ENCODE measurements at regions not wholly inside any gene's neighbourhood (a gene's known extent, or its start where the extent isn't known, plus 50 kb on each side); places are given as distances from the start of the nearest gene placed in this dataset.

GRCh38 chr1:109821831-109822745 lies 58.4 kb upstream of the EPS8L3 start:
- H3K36me3 ChIP-seq (replicated peaks in 1 of 2): no peaks in the 10 kb centered on the region
- DNase-seq: peak in 6 of 7 donors; percentile 72 to 91 (median 78)
- H3K9me3 ChIP-seq (replicated peaks in 1 of 3): no peaks in the 10 kb centered on the region
- H3K4me1 ChIP-seq (replicated peaks in 1 of 2): peaks cover 30 to 51% of the 10 kb centered on the region in 2 donors
- WGBS, 4 donors: 55 to 65% (median 60%) methylated on average over 10 to 14 of the region's 14 CpGs
- intact Hi-C loops (cut with DNase I): no loop called here
- H3K27ac ChIP-seq: peak overlapping the region in 4 of 5 donors; percentile 35 to 88 (median 68)
- TF ChIP-seq POLR2A (IDR thresholded peaks at IDR 0.05): peak in 1 of 2 donors; percentile 18
- TF ChIP-seq, protein P1, sequence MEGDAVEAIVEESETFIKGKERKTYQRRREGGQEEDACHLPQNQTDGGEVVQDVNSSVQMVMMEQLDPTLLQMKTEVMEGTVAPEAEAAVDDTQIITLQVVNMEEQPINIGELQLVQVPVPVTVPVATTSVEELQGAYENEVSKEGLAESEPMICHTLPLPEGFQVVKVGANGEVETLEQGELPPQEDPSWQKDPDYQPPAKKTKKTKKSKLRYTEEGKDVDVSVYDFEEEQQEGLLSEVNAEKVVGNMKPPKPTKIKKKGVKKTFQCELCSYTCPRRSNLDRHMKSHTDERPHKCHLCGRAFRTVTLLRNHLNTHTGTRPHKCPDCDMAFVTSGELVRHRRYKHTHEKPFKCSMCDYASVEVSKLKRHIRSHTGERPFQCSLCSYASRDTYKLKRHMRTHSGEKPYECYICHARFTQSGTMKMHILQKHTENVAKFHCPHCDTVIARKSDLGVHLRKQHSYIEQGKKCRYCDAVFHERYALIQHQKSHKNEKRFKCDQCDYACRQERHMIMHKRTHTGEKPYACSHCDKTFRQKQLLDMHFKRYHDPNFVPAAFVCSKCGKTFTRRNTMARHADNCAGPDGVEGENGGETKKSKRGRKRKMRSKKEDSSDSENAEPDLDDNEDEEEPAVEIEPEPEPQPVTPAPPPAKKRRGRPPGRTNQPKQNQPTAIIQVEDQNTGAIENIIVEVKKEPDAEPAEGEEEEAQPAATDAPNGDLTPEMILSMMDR (IDR thresholded peaks at IDR 0.05): no peak
- no peaks in the 10 kb centered on the region for H3K27me3 ChIP-seq
- H3K4me3 ChIP-seq: no peak overlapping the region

GRCh38 chr1:109821221-109821669 lies 57.5 kb upstream of the EPS8L3 start:
- Histone ChIP-seq H3K36me3 (replicated peaks in 1 of 2) (no peaks in the 10 kb centered on the region), H3K4me3 (no peak overlapping the region), H3K27me3 (no peaks in the 10 kb centered on the region), H3K9me3 (replicated peaks in 1 of 3) (no peaks in the 10 kb centered on the region), H3K27ac (peak overlapping the region in 4 of 5 donors; percentile 35 to 88 (median 68)), H3K4me1 (replicated peaks in 1 of 2) (peaks cover 30 to 43% of the 10 kb centered on the region in 2 donors)
- 34 to 54% (median 44%) methylated on average over 7 to 8 of the region's 8 CpGs for WGBS, 4 donors
- peak; percentile 86 to 97 (median 94) for DNase-seq
- no peak for TF ChIP-seq POLR2A (IDR thresholded peaks at IDR 0.05)
- TF ChIP-seq, protein P1 (IDR thresholded peaks at IDR 0.05): no peak
- intact Hi-C loops (cut with DNase I): no loop called here

DNA sequence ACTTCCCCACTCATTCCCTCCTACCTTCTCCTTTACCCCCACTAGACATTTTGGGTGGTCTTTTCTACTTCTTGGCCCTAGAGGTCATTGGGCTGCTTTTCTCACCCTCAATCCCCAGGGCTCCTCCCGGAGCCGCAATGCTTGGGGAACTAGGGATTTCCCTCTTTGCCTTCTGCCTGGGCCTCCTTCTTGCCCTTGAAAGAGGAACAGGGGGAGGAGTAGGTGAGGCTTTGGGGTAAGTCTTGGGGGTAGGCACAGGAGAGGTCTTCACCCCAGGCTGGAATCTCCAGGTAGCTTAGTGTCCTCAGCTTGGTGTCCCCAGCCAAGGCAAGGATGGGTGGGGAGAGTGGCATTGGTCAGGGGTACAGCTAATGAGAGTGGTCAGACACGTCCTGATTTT lies 56.2 kb upstream of the EPS8L3 start:
- Histone ChIP-seq H3K9me3 (replicated peaks in 1 of 3) (no peaks in the 10 kb centered on the region), H3K4me1 (replicated peaks in 1 of 2) (peaks cover 30 to 41% of the 10 kb centered on the region in 2 donors), H3K36me3 (replicated peaks in 1 of 2) (no peaks in the 10 kb centered on the region), H3K27me3 (no peaks in the 10 kb centered on the region), H3K4me3 (no peak overlapping the region), H3K27ac (no peak overlapping the region)
- TF ChIP-seq, protein P1 (IDR thresholded peaks at IDR 0.05): no peak
- TF ChIP-seq POLR2A (IDR thresholded peaks at IDR 0.05): no peak
- intact Hi-C loops (cut with DNase I): no loop called here
- peak in 1 of 7 donors; percentile 21 for DNase-seq
- 57 to 86% (median 82%) methylated on average over 2 to 3 of the region's 3 CpGs for WGBS, 4 donors

- Histone ChIP-seq H3K36me3 (replicated peaks in 1 of 2) (no peaks in the 10 kb centered on the region), H3K27ac (peak overlapping the region in 1 of 5 donors; percentile 50), H3K4me1 (replicated peaks in 1 of 2) (peaks cover 29 to 36% of the 10 kb centered on the region in 2 donors), H3K9me3 (replicated peaks in 1 of 3) (no peaks in the 10 kb centered on the region), H3K27me3 (no peaks in the 10 kb centered on the region), H3K4me3 (no peak overlapping the region)
- peak in 1 of 7 donors; percentile 43 for DNase-seq
- intact Hi-C loops (cut with DNase I): no loop called here
- 90 to 96% (median 94%) methylated on average over 9 of the region's 9 CpGs for WGBS, 4 donors
- TF ChIP-seq POLR2A (IDR thresholded peaks at IDR 0.05): no peak
- TF ChIP-seq, protein P1 (IDR thresholded peaks at IDR 0.05): no peak
Measured at GRCh38 chr1:109818988-109819764, 55.5 kb upstream of the EPS8L3 start.

All from adrenal gland (tissue), 9 donors.